ENCODE measurements at regions not wholly inside any gene's neighbourhood (a gene's known extent, or its start where the extent isn't known, plus 50 kb on each side); places are given as distances from the start of the nearest gene placed in this dataset.
"Not testable (repeated sequence)": the region's sequence is repeated elsewhere in the genome, so short reads cannot be mapped to it uniquely, and the experiment has no call there.

DNA sequence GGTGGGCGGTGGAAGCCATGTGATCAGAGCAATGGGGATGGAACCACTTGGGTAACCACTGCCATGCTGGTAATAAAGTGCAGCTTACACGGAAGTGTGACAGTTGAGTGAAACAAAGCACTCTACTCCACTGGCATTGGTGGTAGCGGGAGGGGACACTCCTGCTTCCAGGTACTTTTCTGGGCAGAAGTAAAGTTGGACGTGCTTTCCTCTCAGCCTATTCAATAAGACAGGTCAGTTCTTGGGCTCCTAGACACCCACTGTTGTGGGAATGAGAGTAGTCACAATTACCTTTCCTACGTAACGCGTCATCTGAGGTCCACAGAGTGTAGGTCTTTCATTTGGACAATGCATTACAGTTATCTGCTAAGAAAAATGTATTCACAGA is 51.7 kb upstream of the CHD2 start:
- TF ChIP-seq, protein P1, sequence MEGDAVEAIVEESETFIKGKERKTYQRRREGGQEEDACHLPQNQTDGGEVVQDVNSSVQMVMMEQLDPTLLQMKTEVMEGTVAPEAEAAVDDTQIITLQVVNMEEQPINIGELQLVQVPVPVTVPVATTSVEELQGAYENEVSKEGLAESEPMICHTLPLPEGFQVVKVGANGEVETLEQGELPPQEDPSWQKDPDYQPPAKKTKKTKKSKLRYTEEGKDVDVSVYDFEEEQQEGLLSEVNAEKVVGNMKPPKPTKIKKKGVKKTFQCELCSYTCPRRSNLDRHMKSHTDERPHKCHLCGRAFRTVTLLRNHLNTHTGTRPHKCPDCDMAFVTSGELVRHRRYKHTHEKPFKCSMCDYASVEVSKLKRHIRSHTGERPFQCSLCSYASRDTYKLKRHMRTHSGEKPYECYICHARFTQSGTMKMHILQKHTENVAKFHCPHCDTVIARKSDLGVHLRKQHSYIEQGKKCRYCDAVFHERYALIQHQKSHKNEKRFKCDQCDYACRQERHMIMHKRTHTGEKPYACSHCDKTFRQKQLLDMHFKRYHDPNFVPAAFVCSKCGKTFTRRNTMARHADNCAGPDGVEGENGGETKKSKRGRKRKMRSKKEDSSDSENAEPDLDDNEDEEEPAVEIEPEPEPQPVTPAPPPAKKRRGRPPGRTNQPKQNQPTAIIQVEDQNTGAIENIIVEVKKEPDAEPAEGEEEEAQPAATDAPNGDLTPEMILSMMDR (IDR thresholded peaks at IDR 0.05), result no peak
- no peak for TF ChIP-seq POLR2A (IDR thresholded peaks at IDR 0.05)
- peak in 1 of 2 donors; percentile 34 for DNase-seq (ENCODE audit: low spot score in 2 of 2)
- intact Hi-C loops (cut with DNase I; ENCODE audit: low total_unique reads), result no loop called here
- no peak overlapping the region for H3K4me3 ChIP-seq (ENCODE audit: low read depth, poor library complexity, severe bottlenecking)
- WGBS, 2 donors, result 96% methylated on average over 7 of the region's 7 CpGs

DNA sequence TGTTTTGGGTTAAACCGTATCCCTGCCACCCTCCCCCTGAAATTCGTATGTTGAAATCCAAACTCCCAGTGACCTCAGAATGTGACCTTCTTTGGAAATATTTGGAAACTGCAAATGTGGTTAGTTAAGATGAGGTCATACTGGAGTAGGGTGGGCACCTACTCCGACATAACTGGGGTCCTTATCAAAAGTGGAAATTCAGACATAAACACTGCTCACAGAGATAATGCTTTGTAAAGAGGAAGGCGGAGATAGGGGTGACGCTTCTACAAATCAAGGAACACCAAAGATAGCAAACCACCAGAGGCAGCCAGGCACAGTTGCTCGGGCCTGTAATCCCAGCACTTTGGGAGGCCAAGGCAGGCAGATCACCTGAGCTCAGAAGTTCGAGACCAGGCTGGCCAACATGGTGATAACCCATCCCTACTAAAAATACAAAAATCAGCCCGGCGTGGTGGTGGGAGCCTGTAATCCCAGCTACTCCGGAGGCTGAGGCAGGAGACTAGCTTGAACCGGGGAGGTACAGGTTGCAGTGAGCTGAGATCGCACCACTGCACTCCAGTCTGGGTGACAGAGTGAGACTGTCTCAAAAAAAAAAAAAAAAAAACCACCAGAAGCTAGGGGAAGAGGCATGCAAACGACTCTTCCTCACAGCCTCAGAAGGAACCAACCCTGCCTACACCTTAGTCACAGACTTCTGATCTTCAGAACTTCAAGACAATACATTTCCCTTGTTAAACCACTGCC is 51.1 kb upstream of the CHD2 start:
- peak in 1 of 2 donors; percentile 69 for DNase-seq (ENCODE audit: low spot score in 2 of 2)
- 85 to 86% methylated on average over 13 of the region's 13 CpGs for WGBS, 2 donors
- no peak overlapping the region for H3K4me3 ChIP-seq (ENCODE audit: low read depth, poor library complexity, severe bottlenecking)
- intact Hi-C loops (cut with DNase I; ENCODE audit: low total_unique reads), result no loop called here
- TF ChIP-seq, protein P1 (IDR thresholded peaks at IDR 0.05), result no peak
- no peak for TF ChIP-seq POLR2A (IDR thresholded peaks at IDR 0.05)

DNA sequence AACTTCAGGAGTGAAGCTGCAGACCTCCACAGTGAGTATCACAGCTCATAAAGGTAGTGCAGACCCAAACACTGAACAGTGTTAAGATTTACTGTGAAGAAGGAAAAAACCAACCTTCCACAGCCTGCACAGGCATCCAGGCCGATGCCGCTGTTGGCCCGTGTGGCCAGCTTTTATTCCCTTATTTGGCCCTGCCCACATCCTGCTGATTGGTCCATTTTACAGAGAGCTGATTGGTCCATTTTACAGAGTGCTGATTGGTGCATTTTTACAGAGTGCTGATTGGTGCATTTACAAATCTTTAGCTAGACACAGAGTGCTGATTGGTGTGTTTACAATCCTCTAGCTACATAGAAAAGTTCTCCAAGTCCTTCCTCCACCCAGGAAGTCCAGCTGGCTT is 49.9 kb upstream of the CHD2 start:
- intact Hi-C loops (cut with DNase I; ENCODE audit: low total_unique reads); H3K4me3 ChIP-seq (ENCODE audit: low read depth, poor library complexity, severe bottlenecking): not testable (repeated sequence)
- DNase-seq (ENCODE audit: low spot score in 2 of 2), result peak in 1 of 2 donors; percentile 29
- 77 to 97% methylated on average over 3 of the region's 3 CpGs for WGBS, 2 donors
